Neural cell (in vitro differentiated cells): ENCODE measurements at regions not wholly inside any gene's neighbourhood (a gene's known extent, or its start where the extent isn't known, plus 50 kb on each side); places are given as distances from the start of the nearest gene placed in this dataset.

ENCODE experiments used
- H2AFZ ChIP-seq: fragments of 200-600, 300-800 bp; sonication (generic), shearing (Covaris generic); 2 replicates; pipeline ENCODE4 v1.6.0; 2014; ENCODE audit warnings: low read depth, mild to moderate bottlenecking, antibody characterized with exemption, low read length, moderate library complexity
- H3F3A ChIP-seq: fragments of 200-600 bp; shearing (Covaris generic); 2 replicates; pipeline ENCODE4 v1.6.1; 2016; ENCODE audit warnings: mild to moderate bottlenecking, moderate library complexity, mixed read lengths, antibody characterized with exemption, low read length; ENCODE audit not compliant: insufficient read depth, poor library complexity, severe bottlenecking
- H3K27ac ChIP-seq: fragments of 200-600, 300-800 bp; sonication (generic), shearing (Covaris generic); 2 replicates; pipeline ENCODE4 v1.5.1; 2014; ENCODE audit warnings: mild to moderate bottlenecking, low read length, moderate library complexity
- H3K27me3 ChIP-seq: fragments of 300-800, 200-600 bp; sonication (generic), shearing (Covaris generic); 2 replicates; pipeline ENCODE4 v1.6.0; 2014; ENCODE audit warnings: mild to moderate bottlenecking, low read depth, low read length, moderate library complexity; ENCODE audit not compliant: insufficient read depth
- H3K36me3 ChIP-seq: fragments of 300-800, 200-600 bp; sonication (generic), shearing (Covaris generic); 2 replicates; pipeline ENCODE4 v1.5.1; 2014; ENCODE audit warnings: mild to moderate bottlenecking, antibody characterized with exemption, low read length, moderate library complexity; ENCODE audit not compliant: insufficient read depth
- H3K4me2 ChIP-seq: fragments of 300-800, 200-600 bp; sonication (generic), shearing (Covaris generic); 2 replicates; pipeline ENCODE4 v1.6.0; 2014; ENCODE audit warnings: mild to moderate bottlenecking, low read length
- H3K4me3 ChIP-seq: fragments of 300-800, 200-600 bp; sonication (generic), shearing (Covaris generic); 2 replicates; pipeline ENCODE4 v1.5.1; 2014; ENCODE audit warnings: mild to moderate bottlenecking, low read length, moderate library complexity
- H3K79me2 ChIP-seq: fragments of 200-600 bp; shearing (Covaris generic); replicated peaks from 2 replicates; pipeline ENCODE4 v1.6.0; 2014; ENCODE audit warnings: mild to moderate bottlenecking, low read length, moderate library complexity; ENCODE audit not compliant: insufficient read depth
- H3K9ac ChIP-seq: fragments of 300-800, 200-600 bp; sonication (generic), shearing (Covaris generic); 2 replicates; pipeline ENCODE4 v1.6.1; 2016; ENCODE audit warnings: mild to moderate bottlenecking, low read length, mixed read lengths
- H3K9me2 ChIP-seq: fragments of 200-600 bp; shearing (Covaris generic); 2 replicates; pipeline ENCODE4 v1.6.1; 2016; ENCODE audit warnings: mild to moderate bottlenecking, low read length, mixed read lengths; ENCODE audit not compliant: insufficient read depth
- H3K9me3 ChIP-seq: fragments of 200-600, 300-800 bp; sonication (generic), shearing (Covaris generic); 2 replicates; pipeline ENCODE4 v1.6.1; 2016; ENCODE audit warnings: mild to moderate bottlenecking, mixed run types, low read length, moderate library complexity, mixed read lengths
- H4K20me1 ChIP-seq: fragments of 200-600 bp; shearing (Covaris generic); 2 replicates; pipeline ENCODE4 v1.6.1; 2016; ENCODE audit warnings: mild to moderate bottlenecking, mixed run types; ENCODE audit not compliant: insufficient read depth
- CTCF ChIP-seq: fragments of 450-650 bp; IDR thresholded peaks from 2 replicates; pipeline ENCODE4 v1.5.1; 2014; ENCODE audit warnings: antibody characterized with exemption, mild to moderate bottlenecking, moderate library complexity; ENCODE audit not compliant: poor library complexity, severe bottlenecking
- EP300 ChIP-seq: fragments of 450-650 bp; conservative IDR thresholded peaks from 2 replicates; pipeline ENCODE4 v1.6.1; 2014; ENCODE audit warnings: antibody characterized with exemption, mild to moderate bottlenecking, moderate library complexity; ENCODE audit not compliant: poor library complexity, severe bottlenecking
- EZH2 ChIP-seq: fragments of 200-600, 300-800 bp; shearing (Covaris generic), sonication (generic); IDR thresholded peaks from 2 replicates; pipeline ENCODE4 v1.6.1; 2014; ENCODE audit warnings: antibody characterized with exemption, low read length, borderline replicate concordance, mild to moderate bottlenecking; ENCODE audit not compliant: insufficient read depth, poor library complexity, severe bottlenecking
- MXI1 ChIP-seq: fragments of 450-650 bp; conservative IDR thresholded peaks from 2 replicates; pipeline ENCODE4 v1.6.1; 2014; ENCODE audit warnings: antibody characterized with exemption, mild to moderate bottlenecking; ENCODE audit not compliant: poor library complexity, severe bottlenecking
- POLR2AphosphoS5 ChIP-seq: IDR thresholded peaks from 2 replicates; pipeline ENCODE4 v1.6.1; 2012
- RAD21 ChIP-seq: fragments of 450-650 bp; conservative IDR thresholded peaks from 2 replicates; pipeline ENCODE4 v1.6.1; 2014; ENCODE audit warnings: antibody characterized with exemption, mild to moderate bottlenecking, moderate library complexity
- REST ChIP-seq: IDR thresholded peaks from 2 replicates; pipeline ENCODE4 v1.6.1; 2012; ENCODE audit warnings: borderline replicate concordance
- SMC3 ChIP-seq: fragments of 450-650 bp; conservative IDR thresholded peaks from 2 replicates; pipeline ENCODE4 v1.6.1; 2014; ENCODE audit warnings: antibody characterized with exemption, mild to moderate bottlenecking, moderate library complexity; ENCODE audit not compliant: poor library complexity
- TAF1 ChIP-seq: IDR thresholded peaks from 2 replicates; pipeline ENCODE4 v1.6.1; 2012; ENCODE audit warnings: low read depth

- Histone ChIP-seq H3K36me3 (no peaks in the 10 kb centered on the region), H3F3A (no peaks in the 10 kb centered on the region), H2AFZ (no peak overlapping the region), H3K79me2 (no peaks in the 10 kb centered on the region), H3K4me3 (no peak overlapping the region), H3K27ac (no peak overlapping the region), H3K27me3 (no peaks in the 10 kb centered on the region), H3K4me2 (no peak overlapping the region), H4K20me1 (no peaks in the 10 kb centered on the region), H3K9me2 (no peaks in the 10 kb centered on the region), H3K9ac (no peak overlapping the region), H3K9me3 (no peaks in the 10 kb centered on the region)
- TF ChIP-seq EP300 (no peak), RAD21 (no peak), SMC3 (no peak), TAF1 (no peak), REST (no peak), POLR2AphosphoS5 (no peak), MXI1 (no peak), EZH2 (no peak), CTCF (no peak)
Measured at GRCh38 chr10:2223548-2224320, 486.4 kb upstream of the ADARB2 start.

- Histone ChIP-seq H3K4me3 (no peak overlapping the region), H4K20me1 (no peaks in the 10 kb centered on the region), H3K9me3 (no peaks in the 10 kb centered on the region), H3K4me2 (no peak overlapping the region), H3K27ac (no peak overlapping the region), H3F3A (no peaks in the 10 kb centered on the region), H3K36me3 (no peaks in the 10 kb centered on the region), H3K79me2 (no peaks in the 10 kb centered on the region), H3K9ac (no peak overlapping the region), H3K27me3 (no peaks in the 10 kb centered on the region), H3K9me2 (no peaks in the 10 kb centered on the region), H2AFZ (no peak overlapping the region)
- TF ChIP-seq REST (no peak), EZH2 (no peak), EP300 (no peak), MXI1 (no peak), TAF1 (no peak), CTCF (no peak), SMC3 (no peak), RAD21 (no peak), POLR2AphosphoS5 (no peak)
Measured at GRCh38 chr10:2222631-2223030, 485.3 kb upstream of the ADARB2 start.
